GM19395 (cell line): ENCODE measurements at regions not wholly inside any gene's neighbourhood (a gene's known extent, or its start where the extent isn't known, plus 50 kb on each side); places are given as distances from the start of the nearest gene placed in this dataset.
"Not testable (repeated sequence)": the region's sequence is repeated elsewhere in the genome, so short reads cannot be mapped to it uniquely, and the experiment has no call there.

Experiments used
- ATAC-seq: cut with Tn5 transposase; IDR thresholded peaks from one replicate; pipeline ENCODE4 v1.9.1; 2021; ENCODE audit warnings: mild to moderate bottlenecking, moderate library complexity; ENCODE audit not compliant: unreplicated experiment

DNA sequence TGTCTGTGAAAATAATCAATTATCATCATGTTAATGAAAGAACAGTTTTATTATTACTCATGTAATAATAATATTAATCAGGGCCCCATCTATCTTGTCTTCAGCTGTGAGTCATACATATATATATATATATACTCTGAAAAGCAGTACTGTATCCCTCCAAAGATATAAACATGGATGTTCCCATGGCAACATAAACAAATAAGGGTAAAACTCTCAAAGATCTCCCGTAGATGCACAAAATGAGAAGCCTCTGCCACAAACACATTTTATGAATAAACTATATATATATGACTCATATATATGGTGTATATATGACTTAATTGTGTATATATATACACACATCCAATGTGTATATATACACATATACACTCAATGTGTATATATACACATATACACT, 163.8 kb upstream of the ARHGEF26 start:
- no peak for ATAC-seq

DNA sequence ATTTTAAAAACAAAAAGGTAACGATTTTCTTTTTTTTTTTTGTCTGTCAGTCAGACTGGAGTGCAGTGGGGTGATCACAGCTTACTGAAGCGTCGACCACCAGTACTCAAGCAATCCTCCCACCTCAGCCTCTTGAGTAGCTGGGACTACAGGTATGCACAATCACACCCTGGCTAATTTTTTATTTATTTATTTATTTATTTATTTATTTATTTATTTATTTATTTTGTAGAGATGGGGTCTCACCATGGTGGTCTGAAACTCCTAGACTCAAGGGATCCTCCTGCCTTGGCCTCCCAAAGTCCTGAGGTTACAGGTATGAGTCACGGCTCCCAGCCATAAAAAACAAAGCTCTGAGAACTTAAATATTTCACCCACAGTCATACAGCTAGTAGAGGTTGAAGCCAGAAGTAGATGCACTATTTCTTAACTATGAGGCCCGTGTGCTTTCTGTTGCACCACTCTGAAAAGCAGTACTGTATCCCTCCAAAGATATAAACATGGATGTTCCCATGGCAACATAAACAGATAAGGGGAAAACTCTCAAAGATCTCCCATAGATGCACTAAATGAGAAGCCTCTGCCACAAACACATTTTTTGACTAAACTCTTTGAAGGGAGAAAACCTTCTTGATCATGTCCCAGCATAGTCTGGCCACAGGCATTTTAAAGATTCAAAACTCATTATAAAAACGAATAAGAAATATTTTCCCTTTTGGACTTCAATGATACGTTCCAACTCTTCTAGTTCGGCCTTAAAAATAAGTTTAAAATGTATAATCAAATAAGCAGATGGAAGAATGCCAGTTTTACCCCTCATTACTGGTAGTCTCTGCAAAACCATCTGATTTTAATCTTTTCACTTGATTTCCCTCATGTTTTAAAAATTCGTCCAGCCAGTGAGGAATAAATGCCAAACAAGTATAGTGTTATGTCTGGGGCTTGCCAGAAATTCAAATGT, 162.3 kb upstream of the ARHGEF26 start:
- ATAC-seq: no peak

- no peak for ATAC-seq
These were observed 160.6 kb upstream of the ARHGEF26 start for GRCh38 chr3:153960458-153961074.

DNA sequence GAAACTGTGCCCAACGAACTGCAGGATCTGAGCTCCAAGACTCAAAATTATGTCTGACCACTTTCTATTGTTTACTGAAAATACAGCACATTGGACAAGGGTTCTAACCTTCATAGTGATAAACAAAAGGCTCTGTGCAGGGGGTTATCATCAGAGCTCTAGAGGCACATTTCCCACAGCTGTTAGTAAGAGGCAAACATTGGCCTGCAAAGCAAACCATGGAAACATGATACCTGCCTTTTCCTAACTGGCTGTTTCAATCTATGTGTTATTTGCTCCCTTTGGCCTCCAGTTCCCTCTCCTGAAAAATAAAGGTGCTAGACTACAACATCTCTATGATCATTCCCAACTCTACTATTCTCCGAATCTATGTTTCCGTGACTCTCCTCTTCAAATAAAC, 159.7 kb upstream of the ARHGEF26 start:
- ATAC-seq: no peak

GRCh38 chr3:153963012-153963411, 158.2 kb upstream of the ARHGEF26 start:
- no peak for ATAC-seq

- ATAC-seq: no peak
These were observed 153.9 kb upstream of the ARHGEF26 start for GRCh38 chr3:153967260-153967659.

- peak; percentile 32 for ATAC-seq
These were observed 151.1 kb upstream of the ARHGEF26 start for GRCh38 chr3:153970047-153970446.

GRCh38 chr3:153970741-153971347, 150.3 kb upstream of the ARHGEF26 start:
- no peak for ATAC-seq

GRCh38 chr3:153972862-153973261, 148.3 kb upstream of the ARHGEF26 start:
- ATAC-seq: peak; percentile 49

DNA sequence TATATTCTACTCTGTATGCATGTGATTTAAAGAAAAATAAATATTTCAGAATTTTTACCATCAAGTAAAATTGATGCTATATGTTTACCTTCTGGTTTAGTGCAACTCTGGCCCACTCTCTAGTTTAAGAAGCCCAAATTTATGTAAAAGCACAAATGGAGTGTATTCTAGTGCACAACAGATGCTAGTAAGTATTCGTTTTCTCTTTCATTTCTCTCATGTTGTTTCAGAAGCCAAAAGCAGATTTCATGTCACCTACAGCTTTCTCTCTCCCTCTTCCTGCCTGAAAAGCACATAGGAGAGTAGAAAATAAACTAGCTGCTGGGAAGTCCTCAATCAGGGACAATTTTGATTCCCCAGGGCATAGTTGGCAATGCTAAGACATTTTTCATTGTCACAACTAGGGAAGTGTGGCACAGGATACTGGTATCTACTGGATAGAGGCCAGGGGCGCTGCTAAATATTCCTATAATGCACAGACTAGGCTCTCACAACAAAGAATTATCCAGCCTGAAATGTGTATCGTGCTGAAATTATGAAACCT, 147.4 kb upstream of the ARHGEF26 start:
- peak; percentile 78 for ATAC-seq

DNA sequence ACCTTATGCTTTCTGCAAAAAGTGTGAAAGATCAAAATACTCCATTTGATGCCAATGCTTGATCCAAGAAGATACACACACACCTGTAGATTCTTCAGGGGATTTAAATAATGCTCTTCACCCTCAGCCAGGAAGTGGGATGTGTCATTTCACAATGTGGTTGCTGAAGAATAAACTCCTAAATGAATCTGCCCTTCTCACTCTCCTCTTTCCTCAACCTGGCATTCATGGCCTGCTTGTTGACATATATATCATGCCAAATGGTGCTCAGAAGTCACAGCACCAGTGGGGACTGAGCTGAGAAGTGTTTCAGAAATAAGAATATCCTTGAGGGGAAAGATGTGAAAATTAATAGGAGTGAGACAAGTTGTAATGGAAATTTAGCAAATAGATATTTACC, 146.6 kb upstream of the ARHGEF26 start:
- ATAC-seq: peak; percentile 25

GRCh38 chr3:153976891-153977554, 144.2 kb upstream of the ARHGEF26 start:
- no peak for ATAC-seq

DNA sequence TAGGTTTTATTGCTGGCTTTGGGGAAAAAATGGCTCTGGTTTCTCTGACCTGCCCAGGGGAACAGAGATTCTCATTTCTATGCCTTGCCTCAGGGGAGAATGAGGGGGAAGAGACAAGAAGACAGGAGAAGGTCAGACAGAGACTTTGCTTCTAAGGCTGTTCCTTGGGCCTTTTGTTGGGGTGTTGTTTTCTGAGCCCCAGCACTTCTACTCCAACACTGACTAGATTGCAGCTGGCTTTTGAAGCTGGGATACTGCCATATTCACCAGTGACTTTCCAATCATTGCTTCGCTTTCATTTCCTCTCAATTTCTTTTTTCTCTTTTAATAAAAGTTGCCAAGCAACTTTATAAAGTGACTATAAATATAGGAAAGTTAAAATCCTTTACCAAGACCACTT, 143.2 kb upstream of the ARHGEF26 start:
- no peak for ATAC-seq

GRCh38 chr3:153979418-153980251, 141.6 kb upstream of the ARHGEF26 start:
- ATAC-seq: no peak

- ATAC-seq: no peak
These were observed 141.0 kb upstream of the ARHGEF26 start for GRCh38 chr3:153980252-153980590.

DNA sequence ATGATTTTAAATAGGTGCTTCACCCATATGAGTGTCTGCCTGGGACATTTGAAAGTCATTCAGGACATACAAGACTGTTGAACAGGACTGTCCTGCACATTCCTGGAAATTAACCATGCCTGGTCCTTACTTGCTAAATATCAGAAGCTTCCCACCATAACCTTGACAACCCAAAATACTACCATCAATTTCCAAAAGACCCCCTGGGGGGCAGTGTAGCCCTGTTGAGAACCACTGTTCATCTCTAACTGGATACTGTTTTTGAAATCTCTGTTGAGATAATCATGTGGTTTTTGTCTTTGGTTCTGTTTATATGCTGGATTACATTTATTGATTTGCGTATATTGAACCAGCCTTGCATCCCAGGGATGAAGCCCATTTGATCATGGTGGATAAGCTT, 123.8 kb upstream of the ARHGEF26 start:
- ATAC-seq: not testable (repeated sequence)

DNA sequence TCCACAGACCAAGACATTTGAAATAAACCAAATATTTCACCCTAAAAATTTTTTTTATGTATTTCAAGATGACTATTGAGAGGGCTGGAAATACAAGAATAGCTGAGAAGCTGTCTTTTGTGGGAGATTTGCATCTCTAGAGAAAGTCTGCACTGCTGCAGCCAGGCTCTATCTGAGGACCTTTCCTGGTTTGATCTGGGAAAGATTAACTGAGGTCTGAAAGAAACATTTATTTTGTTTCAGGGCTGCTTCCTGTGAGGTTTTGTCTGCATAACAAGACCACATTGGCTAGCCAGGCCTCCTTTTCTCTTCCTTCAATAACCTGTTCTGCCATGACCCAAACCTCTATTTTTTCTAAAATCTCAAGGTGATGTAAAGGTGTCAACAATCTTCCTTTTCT, 117.5 kb upstream of the ARHGEF26 start:
- no peak for ATAC-seq

DNA sequence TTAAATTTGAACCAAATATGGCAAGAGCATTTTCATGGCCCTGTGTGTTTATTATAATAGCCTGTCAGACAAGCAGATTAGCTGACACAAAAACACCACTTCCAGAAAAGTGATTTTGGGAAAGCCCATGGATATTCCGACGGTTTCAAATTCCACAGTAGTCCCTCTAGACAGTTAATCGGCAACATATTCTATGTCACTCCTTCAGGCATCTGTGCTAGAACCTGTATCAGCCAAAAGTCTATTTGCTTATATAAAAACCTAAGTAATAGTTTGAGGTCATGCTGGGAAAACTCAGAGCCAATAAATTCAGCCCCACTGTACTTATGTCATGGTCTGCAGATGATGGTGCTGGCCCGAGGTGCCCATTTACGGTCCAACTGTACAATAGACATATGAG, 110.2 kb upstream of the ARHGEF26 start:
- ATAC-seq: no peak

GRCh38 chr3:154013736-154014135, 107.5 kb upstream of the ARHGEF26 start:
- ATAC-seq: no peak

GRCh38 chr3:154015307-154015706, 105.9 kb upstream of the ARHGEF26 start:
- no peak for ATAC-seq
